ENCODE measurements at regions not wholly inside any gene's neighbourhood (a gene's known extent, or its start where the extent isn't known, plus 50 kb on each side); places are given as distances from the start of the nearest gene placed in this dataset.
A peak's percentile ranks its signal among the peaks of the same experiment; 100 is the strongest.

- H3K27me3 ChIP-seq: no peaks in the 10 kb centered on the region
- H3K4me3 ChIP-seq: no peak overlapping the region
- no peak for DNase-seq (ENCODE audit: low spot score in 2 of 2)
- TF ChIP-seq, protein P1, sequence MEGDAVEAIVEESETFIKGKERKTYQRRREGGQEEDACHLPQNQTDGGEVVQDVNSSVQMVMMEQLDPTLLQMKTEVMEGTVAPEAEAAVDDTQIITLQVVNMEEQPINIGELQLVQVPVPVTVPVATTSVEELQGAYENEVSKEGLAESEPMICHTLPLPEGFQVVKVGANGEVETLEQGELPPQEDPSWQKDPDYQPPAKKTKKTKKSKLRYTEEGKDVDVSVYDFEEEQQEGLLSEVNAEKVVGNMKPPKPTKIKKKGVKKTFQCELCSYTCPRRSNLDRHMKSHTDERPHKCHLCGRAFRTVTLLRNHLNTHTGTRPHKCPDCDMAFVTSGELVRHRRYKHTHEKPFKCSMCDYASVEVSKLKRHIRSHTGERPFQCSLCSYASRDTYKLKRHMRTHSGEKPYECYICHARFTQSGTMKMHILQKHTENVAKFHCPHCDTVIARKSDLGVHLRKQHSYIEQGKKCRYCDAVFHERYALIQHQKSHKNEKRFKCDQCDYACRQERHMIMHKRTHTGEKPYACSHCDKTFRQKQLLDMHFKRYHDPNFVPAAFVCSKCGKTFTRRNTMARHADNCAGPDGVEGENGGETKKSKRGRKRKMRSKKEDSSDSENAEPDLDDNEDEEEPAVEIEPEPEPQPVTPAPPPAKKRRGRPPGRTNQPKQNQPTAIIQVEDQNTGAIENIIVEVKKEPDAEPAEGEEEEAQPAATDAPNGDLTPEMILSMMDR (IDR thresholded peaks at IDR 0.05): no peak
- no peaks in the 10 kb centered on the region for H3K36me3 ChIP-seq
- H3K27ac ChIP-seq: no peak overlapping the region
- H3K9me3 ChIP-seq: no peaks in the 10 kb centered on the region
- intact Hi-C loops (cut with DNase I): no loop called here
- peaks cover 14 to 24% of the 10 kb centered on the region in 2 donors for H3K4me1 ChIP-seq
Observed at GRCh38 chr6:3900744-3901336, 51.7 kb downstream of the FAM50B start.

DNA sequence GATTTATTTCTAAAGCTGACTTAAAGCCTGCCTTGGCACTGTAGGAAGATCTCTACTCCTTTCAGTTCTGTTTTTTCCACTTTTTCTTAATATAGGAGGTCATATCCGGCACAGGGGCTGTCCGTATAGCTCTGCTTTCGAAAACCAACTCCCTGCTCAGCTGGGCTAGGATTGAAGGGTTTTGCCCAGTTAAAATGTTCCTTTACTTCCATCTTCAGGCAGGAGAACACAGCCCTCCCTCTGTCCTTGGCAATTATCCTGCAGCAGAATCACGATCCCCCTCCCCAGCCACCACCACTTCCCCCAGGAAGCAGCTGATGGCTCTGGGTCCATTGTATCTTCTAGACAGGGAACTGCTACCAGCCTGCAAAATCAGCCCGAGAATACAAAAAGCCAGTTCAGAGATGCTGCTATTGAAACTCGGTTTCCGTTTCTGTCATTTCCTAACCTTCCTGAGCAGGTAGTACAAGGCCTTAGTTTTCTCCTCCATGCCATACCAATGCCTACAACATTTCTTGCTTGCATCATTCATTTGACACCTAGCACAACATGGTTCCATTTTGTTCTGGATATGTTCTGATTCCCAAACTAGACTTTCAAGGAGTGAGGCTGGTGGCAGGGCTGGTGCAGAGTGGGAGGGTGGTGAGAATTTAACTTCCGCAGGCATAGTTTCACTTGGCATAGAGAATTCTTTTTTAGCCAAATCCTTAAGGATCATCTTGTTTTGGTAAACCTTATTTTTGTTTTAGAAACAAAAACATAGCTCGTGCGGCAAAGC lies 53.9 kb downstream of the FAM50B start:
- Histone ChIP-seq H3K9me3 (no peaks in the 10 kb centered on the region), H3K27ac (peak overlapping the region; percentile 60 to 67), H3K4me3 (no peak overlapping the region), H3K27me3 (no peaks in the 10 kb centered on the region), H3K4me1 (peaks cover 14 to 24% of the 10 kb centered on the region in 2 donors), H3K36me3 (no peaks in the 10 kb centered on the region)
- TF ChIP-seq, protein P1 (IDR thresholded peaks at IDR 0.05): no peak
- intact Hi-C loops (cut with DNase I): no loop called here
- peak in 1 of 2 donors; percentile 11 for DNase-seq (ENCODE audit: low spot score in 2 of 2)

DNA sequence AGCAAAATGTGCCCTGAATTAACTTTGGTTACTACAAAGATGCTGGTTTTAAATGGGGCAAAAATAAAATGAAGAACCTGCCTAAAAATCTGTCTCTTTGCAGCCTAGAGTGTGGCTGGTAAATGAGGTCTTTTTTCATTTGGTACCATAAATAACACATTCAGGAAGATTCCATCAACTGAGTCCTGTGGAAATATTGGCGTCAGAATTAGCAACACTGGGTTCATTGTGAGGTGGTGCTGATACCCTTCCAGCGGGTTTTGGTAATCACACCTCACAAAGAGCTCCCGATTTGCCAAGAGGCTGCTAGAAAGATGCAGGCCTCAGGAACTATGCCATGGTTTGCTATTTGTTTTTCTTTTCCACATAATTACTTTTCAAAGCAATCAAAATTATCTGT lies 55.3 kb downstream of the FAM50B start:
- Histone ChIP-seq H3K4me1 (peaks cover 14 to 27% of the 10 kb centered on the region in 2 donors), H3K27me3 (no peaks in the 10 kb centered on the region), H3K4me3 (no peak overlapping the region), H3K9me3 (no peaks in the 10 kb centered on the region), H3K36me3 (no peaks in the 10 kb centered on the region), H3K27ac (peak overlapping the region; percentile 60 to 67)
- TF ChIP-seq, protein P1 (IDR thresholded peaks at IDR 0.05): no peak
- intact Hi-C loops (cut with DNase I): no loop called here
- peak in 1 of 2 donors; percentile 61 for DNase-seq (ENCODE audit: low spot score in 2 of 2)

DNA sequence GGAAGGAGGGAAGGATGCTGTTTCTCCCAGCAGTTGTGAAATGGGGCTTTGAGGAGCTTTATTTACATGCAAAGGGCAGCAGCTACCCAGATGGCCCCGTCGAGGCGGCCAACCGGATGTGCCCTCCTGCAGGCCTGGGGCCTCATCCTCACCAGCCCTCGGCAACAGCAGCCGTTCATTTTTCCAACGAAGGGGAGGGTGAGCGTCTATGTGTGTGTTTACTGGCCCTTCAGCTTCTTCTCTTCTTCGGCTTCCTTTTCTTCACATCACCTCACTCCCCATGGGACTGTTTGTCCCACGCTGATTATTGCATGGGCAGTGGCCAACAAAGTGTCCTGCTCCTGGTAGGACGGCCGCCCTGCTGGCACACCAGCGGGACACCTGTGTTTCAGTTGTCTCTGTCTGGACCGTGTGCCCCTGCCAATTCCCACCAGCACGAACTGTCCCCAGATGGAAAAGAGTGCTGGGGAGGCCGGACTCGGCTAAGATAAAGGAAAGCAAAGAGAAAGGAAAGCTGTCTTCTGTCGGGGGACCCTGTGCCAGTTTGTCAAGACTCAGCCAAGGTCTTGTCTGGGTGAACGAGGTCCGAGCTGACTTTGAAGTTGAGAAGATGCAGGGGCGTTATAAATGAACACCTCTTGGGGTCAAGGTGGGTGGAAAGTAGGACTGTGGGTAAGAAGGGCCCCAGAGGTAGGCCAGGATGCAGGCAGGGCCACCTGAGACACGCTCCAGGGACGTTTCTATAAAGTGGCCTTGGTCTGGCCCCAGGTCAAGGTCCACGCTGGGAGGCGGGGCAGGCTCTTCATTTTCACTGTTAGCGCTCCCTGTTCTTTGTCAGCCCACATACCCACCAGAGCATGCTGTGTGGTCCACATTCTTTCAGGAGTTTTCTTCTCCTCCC lies 57.0 kb downstream of the FAM50B start:
- Histone ChIP-seq H3K4me1 (peaks cover 22 to 35% of the 10 kb centered on the region in 2 donors), H3K27me3 (no peaks in the 10 kb centered on the region), H3K9me3 (no peaks in the 10 kb centered on the region), H3K27ac (peak overlapping the region; percentile 30 to 44), H3K4me3 (no peak overlapping the region), H3K36me3 (no peaks in the 10 kb centered on the region)
- TF ChIP-seq, protein P1 (IDR thresholded peaks at IDR 0.05): no peak
- intact Hi-C loops (cut with DNase I): no loop called here
- DNase-seq (ENCODE audit: low spot score in 2 of 2): peak in 1 of 2 donors; percentile 54

DNA sequence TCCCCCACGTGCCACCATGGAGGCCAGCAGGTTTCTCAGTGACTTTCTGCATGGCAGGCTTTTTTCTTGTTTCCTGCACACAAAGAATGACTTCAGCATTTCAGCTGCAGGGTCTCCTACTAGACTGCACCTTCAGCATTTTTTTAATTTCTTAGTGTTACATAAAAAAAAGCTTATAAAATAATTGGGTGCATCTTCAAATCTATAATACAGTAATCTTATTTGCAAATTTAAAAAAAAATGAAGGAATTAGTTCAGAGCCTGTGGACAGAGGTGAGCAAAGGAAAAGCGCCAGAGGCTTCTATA lies 57.6 kb downstream of the FAM50B start:
- peaks cover 28 to 40% of the 10 kb centered on the region in 2 donors for H3K4me1 ChIP-seq
- intact Hi-C loops (cut with DNase I): no loop called here

More for the DNA sequence above, 57.6 kb downstream of the FAM50B start:
- Histone ChIP-seq H3K27me3 (no peaks in the 10 kb centered on the region), H3K4me3 (no peak overlapping the region), H3K27ac (no peak overlapping the region), H3K9me3 (no peaks in the 10 kb centered on the region), H3K36me3 (no peaks in the 10 kb centered on the region)
- TF ChIP-seq, protein P1 (IDR thresholded peaks at IDR 0.05): no peak
- no peak for DNase-seq (ENCODE audit: low spot score in 2 of 2)
